Neural progenitor cell (in vitro differentiated cells): ENCODE measurements at regions not wholly inside any gene's neighbourhood (a gene's known extent, or its start where the extent isn't known, plus 50 kb on each side); places are given as distances from the start of the nearest gene placed in this dataset.

Source experiments
- EZH2phosphoT487 ChIP-seq: fragments of 200-600 bp; sonication (generic); IDR thresholded peaks from 2 replicates; pipeline ENCODE4 v1.6.1; 2017; ENCODE audit warnings: antibody characterized with exemption
- TF ChIP-seq, protein P1 (sequence below): fragments of 200-600 bp; sonication (generic); IDR thresholded peaks from 2 replicates; pipeline ENCODE4 v1.5.1; 2017; ENCODE audit warnings: antibody characterized with exemption, mild to moderate bottlenecking

DNA sequence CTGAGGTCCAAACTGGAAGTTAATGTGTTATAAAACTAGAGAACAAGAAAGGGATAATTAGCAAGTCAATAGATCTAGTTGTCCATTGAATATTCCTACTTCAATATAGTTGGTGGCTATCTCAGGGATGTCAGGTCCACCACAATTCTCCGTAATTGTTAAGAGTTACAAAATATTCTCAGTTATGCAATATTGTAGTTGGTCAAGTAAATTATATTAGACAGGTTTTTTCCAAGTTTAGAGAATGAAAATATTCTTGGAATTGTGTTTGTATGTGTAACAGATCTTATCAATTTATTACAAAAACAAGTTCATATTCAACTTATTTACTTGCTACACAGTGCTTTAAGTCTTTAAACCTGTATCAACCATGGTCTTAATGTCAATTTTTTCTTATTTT lies 547.4 kb downstream of the SPRY1 start:
- TF ChIP-seq, protein P1, sequence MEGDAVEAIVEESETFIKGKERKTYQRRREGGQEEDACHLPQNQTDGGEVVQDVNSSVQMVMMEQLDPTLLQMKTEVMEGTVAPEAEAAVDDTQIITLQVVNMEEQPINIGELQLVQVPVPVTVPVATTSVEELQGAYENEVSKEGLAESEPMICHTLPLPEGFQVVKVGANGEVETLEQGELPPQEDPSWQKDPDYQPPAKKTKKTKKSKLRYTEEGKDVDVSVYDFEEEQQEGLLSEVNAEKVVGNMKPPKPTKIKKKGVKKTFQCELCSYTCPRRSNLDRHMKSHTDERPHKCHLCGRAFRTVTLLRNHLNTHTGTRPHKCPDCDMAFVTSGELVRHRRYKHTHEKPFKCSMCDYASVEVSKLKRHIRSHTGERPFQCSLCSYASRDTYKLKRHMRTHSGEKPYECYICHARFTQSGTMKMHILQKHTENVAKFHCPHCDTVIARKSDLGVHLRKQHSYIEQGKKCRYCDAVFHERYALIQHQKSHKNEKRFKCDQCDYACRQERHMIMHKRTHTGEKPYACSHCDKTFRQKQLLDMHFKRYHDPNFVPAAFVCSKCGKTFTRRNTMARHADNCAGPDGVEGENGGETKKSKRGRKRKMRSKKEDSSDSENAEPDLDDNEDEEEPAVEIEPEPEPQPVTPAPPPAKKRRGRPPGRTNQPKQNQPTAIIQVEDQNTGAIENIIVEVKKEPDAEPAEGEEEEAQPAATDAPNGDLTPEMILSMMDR = no peak
- TF ChIP-seq EZH2phosphoT487 = no peak
